Activated naive CD4-positive, alpha-beta T cell treated with anti-CD3 and anti-CD28 coated beads, Interleukin-2, amount 10 ng/mL, durations not matched to agents 7 days and 5 days (primary cell): ENCODE measurements at regions not wholly inside any gene's neighbourhood (a gene's known extent, or its start where the extent isn't known, plus 50 kb on each side); places are given as distances from the start of the nearest gene placed in this dataset.

Experiments used
- CTCF ChIA-PET: fragments of 350-600 bp; sonication (Branson Sonifier 250); formaldehyde crosslinking; loops from one replicate; lab custom pipeline; 2021; ENCODE audit warnings: antibody characterized with exemption; lab: Charles Lee
- DNase-seq: peaks from one replicate; pipeline ENCODE4 v3.0.0-alpha.2; 2020
- H3K27ac Mint-ChIP-seq: one replicate; pipeline ENCODE4 v1.8.0; 2021; ENCODE audit warnings: mild to moderate bottlenecking, moderate library complexity, mixed read lengths
- H3K27me3 Mint-ChIP-seq: one replicate; pipeline ENCODE4 v1.8.0; 2021; ENCODE audit warnings: mild to moderate bottlenecking, mixed read lengths
- H3K36me3 Mint-ChIP-seq: one replicate; pipeline ENCODE4 v1.8.0; 2021; ENCODE audit warnings: mixed read lengths
- H3K4me1 Mint-ChIP-seq: one replicate; pipeline ENCODE4 v1.8.0; 2021; ENCODE audit warnings: mixed read lengths
- H3K4me3 Mint-ChIP-seq: one replicate; pipeline ENCODE4 v1.8.0; 2021; ENCODE audit warnings: mild to moderate bottlenecking, moderate library complexity, mixed read lengths
- H3K9me3 Mint-ChIP-seq: one replicate; pipeline ENCODE4 v1.8.0; 2021; ENCODE audit warnings: mixed read lengths

DNA sequence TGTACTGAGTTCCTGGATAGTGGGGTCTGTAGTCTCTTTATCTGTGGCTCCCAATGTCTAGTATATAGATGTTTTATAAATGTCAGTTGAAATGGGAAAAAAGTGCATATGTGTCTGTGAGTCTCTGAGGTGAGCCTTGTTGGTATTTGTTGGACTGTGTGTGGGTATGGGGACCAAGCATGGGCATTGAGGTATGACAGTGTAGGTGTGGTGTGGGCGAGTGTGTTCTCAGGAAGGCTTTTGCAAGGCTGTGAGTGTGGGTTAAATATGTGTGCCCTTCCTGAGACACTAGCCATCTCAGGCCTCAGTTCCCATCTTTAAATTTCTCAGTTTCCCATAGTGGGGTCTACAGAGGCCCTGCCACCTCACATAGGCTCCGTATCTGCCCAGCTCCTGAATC, 440.2 kb upstream of the CCL2 start:
- no peak for DNase-seq
- CTCF ChIA-PET, result no interaction called here
- Mint-ChIP-seq H3K27ac (no peak overlapping the region), H3K4me1 (no peaks in the 10 kb centered on the region), H3K9me3 (no peaks in the 10 kb centered on the region), H3K4me3 (no peak overlapping the region), H3K36me3 (no peaks in the 10 kb centered on the region), H3K27me3 (no peaks in the 10 kb centered on the region)

DNA sequence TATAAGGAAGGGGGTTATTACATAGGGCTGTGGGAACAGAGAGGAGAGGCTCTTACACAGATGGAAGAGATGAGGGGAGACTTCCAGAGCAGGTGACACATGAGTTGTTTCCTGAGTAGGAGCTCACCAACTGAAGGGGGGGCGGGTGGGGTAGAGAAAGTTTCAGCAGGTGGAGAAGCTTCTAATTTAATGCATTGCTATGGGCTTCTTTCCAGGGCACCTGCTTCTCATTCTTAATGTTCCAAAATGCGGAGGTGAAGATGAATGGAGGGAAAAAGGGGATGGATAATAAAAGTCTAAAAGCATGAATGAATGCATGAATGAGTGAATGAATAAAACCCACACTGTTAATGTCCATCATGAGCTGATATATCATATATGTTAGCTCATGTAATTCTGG, 439.0 kb upstream of the CCL2 start:
- DNase-seq, result no peak
- Mint-ChIP-seq H3K9me3 (no peaks in the 10 kb centered on the region), H3K27ac (no peak overlapping the region), H3K4me1 (no peaks in the 10 kb centered on the region), H3K36me3 (no peaks in the 10 kb centered on the region), H3K4me3 (no peak overlapping the region), H3K27me3 (no peaks in the 10 kb centered on the region)
- CTCF ChIA-PET, result no interaction called here

DNA sequence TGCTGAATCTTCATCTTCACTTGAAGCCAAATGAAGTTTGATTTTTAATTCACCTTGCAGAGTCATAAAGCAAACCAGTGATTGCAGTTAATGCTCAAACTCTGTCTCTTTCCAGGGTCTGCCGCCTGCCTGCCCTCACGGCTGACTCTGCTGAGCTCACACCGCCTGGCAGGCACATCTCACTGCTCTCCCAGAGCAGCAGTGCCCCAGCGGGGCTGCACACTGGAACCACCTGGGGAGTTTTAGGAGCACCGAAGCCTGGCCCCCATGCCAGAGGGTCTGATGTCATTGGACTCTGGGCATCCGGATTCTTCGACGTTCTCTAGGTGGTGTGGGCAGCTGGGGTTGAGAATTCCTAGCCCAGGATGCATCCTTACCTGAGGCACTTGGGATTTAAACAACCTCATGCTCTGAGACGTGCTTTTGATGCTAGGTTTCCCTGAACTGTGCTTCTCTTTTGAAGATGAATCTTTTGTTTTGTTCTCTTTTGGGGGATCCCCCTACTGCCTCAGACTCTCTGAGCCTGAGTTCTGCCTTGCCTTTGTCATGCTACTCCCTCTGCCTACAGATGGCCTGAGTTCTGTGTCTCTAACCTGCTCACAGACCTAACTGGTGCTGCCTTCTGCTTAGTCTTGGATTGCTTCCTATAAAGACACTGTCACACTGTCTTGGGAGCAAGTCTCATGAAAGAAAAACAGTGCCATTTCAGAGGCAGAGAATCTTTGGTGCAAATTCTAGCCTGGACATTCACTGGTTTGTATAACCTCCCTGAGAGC, 438.1 kb upstream of the CCL2 start:
- CTCF ChIA-PET, result no interaction called here
- Mint-ChIP-seq H3K36me3 (no peaks in the 10 kb centered on the region), H3K4me1 (no peaks in the 10 kb centered on the region)

GRCh38 chr17:33819539-33819938, 435.5 kb upstream of the CCL2 start:
- H3K36me3 Mint-ChIP-seq, result no peaks in the 10 kb centered on the region
- H3K27ac Mint-ChIP-seq, result no peak overlapping the region
- H3K4me1 Mint-ChIP-seq, result no peaks in the 10 kb centered on the region
- no peaks in the 10 kb centered on the region for H3K27me3 Mint-ChIP-seq
- no peak for DNase-seq
- no peaks in the 10 kb centered on the region for H3K9me3 Mint-ChIP-seq
- CTCF ChIA-PET, result no interaction called here
- no peak overlapping the region for H3K4me3 Mint-ChIP-seq

More for the DNA sequence above, 438.1 kb upstream of the CCL2 start:
- Mint-ChIP-seq H3K27ac (no peak overlapping the region), H3K4me3 (no peak overlapping the region), H3K9me3 (no peaks in the 10 kb centered on the region), H3K27me3 (no peaks in the 10 kb centered on the region)
- DNase-seq, result no peak

DNA sequence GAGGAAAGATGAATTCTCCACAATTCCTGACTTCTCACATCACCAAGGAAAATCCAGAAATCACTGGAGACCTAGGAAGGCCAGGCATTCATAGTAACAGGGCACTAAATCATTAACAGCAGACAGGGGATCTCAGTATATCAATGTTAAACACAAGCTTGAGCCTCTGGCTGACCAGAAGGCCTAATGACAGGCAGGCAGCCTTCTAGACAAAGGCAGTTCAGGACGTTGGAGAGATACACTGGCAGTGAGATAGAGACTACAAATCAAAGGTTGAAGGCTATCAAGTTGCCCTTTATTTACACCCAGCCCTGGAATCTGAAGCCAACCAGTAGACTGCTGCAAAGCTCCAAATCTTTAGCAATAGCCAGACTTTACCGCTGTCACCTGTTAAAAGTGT, 422.8 kb upstream of the CCL2 start:
- Mint-ChIP-seq H3K4me3 (no peak overlapping the region), H3K27me3 (no peaks in the 10 kb centered on the region), H3K27ac (no peak overlapping the region), H3K4me1 (no peaks in the 10 kb centered on the region), H3K9me3 (no peaks in the 10 kb centered on the region), H3K36me3 (no peaks in the 10 kb centered on the region)
- CTCF ChIA-PET, result no interaction called here
- no peak for DNase-seq

DNA sequence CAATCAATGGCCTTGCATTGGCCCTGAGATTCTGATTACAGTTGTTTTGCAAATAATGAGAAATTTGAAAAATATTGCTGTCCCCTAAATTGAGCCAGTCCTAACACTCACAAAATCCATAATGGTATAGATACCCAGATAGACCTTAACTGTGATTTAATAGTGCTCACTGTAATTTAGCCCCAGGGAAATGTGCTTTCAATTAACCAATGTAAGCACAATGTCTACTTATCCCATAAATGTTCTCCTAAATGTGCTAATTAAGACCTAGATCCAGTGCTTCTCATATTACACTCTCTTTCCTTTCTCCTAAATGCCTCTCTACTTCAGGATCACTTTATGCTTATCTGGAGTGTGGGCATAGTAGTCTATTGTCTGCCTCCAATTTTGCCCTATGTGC, 417.8 kb upstream of the CCL2 start:
- CTCF ChIA-PET, result no interaction called here
- Mint-ChIP-seq H3K9me3 (no peaks in the 10 kb centered on the region), H3K4me1 (no peaks in the 10 kb centered on the region), H3K36me3 (no peaks in the 10 kb centered on the region), H3K4me3 (no peak overlapping the region), H3K27ac (no peak overlapping the region), H3K27me3 (no peaks in the 10 kb centered on the region)
- no peak for DNase-seq

- no peaks in the 10 kb centered on the region for H3K27me3 Mint-ChIP-seq
- CTCF ChIA-PET, result no interaction called here
- DNase-seq, result no peak
- H3K4me1 Mint-ChIP-seq, result no peaks in the 10 kb centered on the region
- H3K36me3 Mint-ChIP-seq, result no peaks in the 10 kb centered on the region
- no peak overlapping the region for H3K4me3 Mint-ChIP-seq
- no peaks in the 10 kb centered on the region for H3K9me3 Mint-ChIP-seq
- no peak overlapping the region for H3K27ac Mint-ChIP-seq
Observed at GRCh38 chr17:33838281-33838680, 416.8 kb upstream of the CCL2 start.

DNA sequence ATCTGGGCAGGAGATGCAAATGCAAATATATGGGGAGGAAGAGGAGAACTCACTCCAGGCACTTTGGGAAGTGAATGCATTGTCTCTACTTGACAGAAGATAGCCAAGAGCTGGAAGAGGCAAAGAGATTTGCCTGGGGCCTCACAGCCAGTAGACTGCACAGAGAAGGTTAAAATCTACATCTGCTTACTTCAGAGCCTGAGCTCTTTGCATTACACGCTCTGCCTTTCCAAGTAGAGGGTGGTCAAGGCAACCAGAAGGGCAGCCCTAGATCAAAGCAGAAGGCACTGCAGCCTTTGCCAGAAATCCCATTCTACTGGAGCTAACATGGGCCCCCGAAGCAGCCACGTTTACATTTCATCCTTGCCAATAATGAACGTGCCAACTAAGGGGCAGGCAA, 407.2 kb upstream of the CCL2 start:
- no peak overlapping the region for H3K27ac Mint-ChIP-seq
- DNase-seq, result no peak
- CTCF ChIA-PET, result no interaction called here
- H3K36me3 Mint-ChIP-seq, result no peaks in the 10 kb centered on the region
- H3K4me3 Mint-ChIP-seq, result no peak overlapping the region
- no peaks in the 10 kb centered on the region for H3K27me3 Mint-ChIP-seq
- no peaks in the 10 kb centered on the region for H3K4me1 Mint-ChIP-seq
- H3K9me3 Mint-ChIP-seq, result no peaks in the 10 kb centered on the region

GRCh38 chr17:33848433-33848832, 406.7 kb upstream of the CCL2 start:
- CTCF ChIA-PET, result no interaction called here
- DNase-seq, result no peak
- no peaks in the 10 kb centered on the region for H3K4me1 Mint-ChIP-seq
- no peaks in the 10 kb centered on the region for H3K36me3 Mint-ChIP-seq
- H3K4me3 Mint-ChIP-seq, result no peak overlapping the region
- H3K27ac Mint-ChIP-seq, result no peak overlapping the region
- H3K9me3 Mint-ChIP-seq, result no peaks in the 10 kb centered on the region
- no peaks in the 10 kb centered on the region for H3K27me3 Mint-ChIP-seq

- Mint-ChIP-seq H3K27me3 (peaks cover 4% of the 10 kb centered on the region), H3K4me3 (no peak overlapping the region), H3K9me3 (no peaks in the 10 kb centered on the region), H3K27ac (no peak overlapping the region), H3K36me3 (no peaks in the 10 kb centered on the region), H3K4me1 (no peaks in the 10 kb centered on the region)
- DNase-seq, result no peak
- CTCF ChIA-PET, result no interaction called here
Observed at GRCh38 chr17:33854596-33854995, 400.5 kb upstream of the CCL2 start.

DNA sequence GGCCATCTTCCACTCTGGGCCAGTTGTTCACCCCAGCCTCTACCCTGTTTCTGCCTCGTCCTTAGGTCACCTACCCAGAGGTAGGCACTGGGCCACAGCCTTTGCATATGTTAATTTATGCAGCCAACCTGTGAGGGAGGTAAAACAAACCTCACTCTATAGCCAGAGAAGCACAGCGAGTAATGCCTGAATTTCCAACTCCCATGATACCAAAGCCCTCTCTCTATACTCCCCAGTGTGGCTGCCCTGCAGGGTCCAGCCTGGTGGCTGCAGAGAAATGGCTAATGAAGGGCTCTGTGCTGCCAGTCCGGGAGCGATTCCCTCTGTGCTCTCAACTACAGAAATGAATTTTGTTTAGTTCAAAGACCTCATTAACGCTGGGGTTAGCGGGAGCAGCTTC, 397.0 kb upstream of the CCL2 start:
- no peak for DNase-seq
- no peaks in the 10 kb centered on the region for H3K4me1 Mint-ChIP-seq
- no peaks in the 10 kb centered on the region for H3K9me3 Mint-ChIP-seq
- H3K36me3 Mint-ChIP-seq, result no peaks in the 10 kb centered on the region
- H3K27ac Mint-ChIP-seq, result no peak overlapping the region
- H3K4me3 Mint-ChIP-seq, result no peak overlapping the region
- H3K27me3 Mint-ChIP-seq, result peaks cover 8% of the 10 kb centered on the region
- CTCF ChIA-PET, result no interaction called here

- H3K4me1 Mint-ChIP-seq, result no peaks in the 10 kb centered on the region
- CTCF ChIA-PET, result no interaction called here
Observed at GRCh38 chr17:33858682-33859081, 396.4 kb upstream of the CCL2 start.

DNA sequence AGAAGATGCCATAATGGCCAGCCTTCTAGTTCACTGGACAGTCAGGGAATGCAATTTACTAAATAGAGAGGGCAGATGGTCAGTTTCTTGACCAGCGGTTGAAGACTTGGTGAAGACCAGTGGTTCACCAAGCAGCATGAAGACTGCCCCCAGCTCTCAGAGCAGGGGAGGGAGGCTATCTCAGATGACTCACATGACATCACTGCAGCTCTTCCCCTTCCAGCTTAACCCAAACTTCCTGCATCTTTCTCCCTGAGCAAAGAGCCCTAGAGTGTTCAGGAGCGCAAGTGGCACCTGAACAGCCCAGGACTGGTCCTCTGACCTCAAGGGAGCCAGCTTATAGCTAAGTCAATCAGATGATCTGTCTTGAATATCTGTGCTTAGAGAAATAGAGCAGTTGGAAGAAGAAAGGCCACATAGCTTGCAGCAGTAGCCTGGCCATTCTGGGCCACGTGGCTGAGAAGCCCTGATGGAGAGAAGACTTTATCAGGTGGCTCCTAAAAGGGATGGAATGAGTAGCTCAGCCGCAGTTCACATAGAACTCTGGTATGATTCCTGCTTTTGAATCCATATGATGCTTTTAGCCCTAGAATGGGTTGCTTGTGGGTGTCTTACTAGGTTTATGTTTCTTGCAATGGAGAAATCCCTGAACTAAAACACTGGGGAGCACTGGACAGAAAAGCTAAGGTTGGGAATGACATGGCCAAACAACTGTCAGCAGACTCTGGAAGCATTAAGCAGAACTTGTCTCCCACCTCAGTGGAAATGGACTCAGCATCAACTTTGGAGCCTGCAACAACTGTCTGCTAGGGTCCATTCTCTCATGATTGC, 392.1 kb upstream of the CCL2 start:
- Mint-ChIP-seq H3K27ac (no peak overlapping the region), H3K4me3 (no peak overlapping the region), H3K4me1 (no peaks in the 10 kb centered on the region), H3K36me3 (no peaks in the 10 kb centered on the region), H3K27me3 (peaks cover 8% of the 10 kb centered on the region), H3K9me3 (no peaks in the 10 kb centered on the region)
- CTCF ChIA-PET, result no interaction called here
- no peak for DNase-seq

More at GRCh38 chr17:33858682-33859081, 396.4 kb upstream of the CCL2 start:
- H3K9me3 Mint-ChIP-seq, result no peaks in the 10 kb centered on the region
- no peak overlapping the region for H3K4me3 Mint-ChIP-seq
- H3K36me3 Mint-ChIP-seq, result no peaks in the 10 kb centered on the region
- H3K27me3 Mint-ChIP-seq, result peaks cover 8% of the 10 kb centered on the region
- no peak for DNase-seq
- no peak overlapping the region for H3K27ac Mint-ChIP-seq

GRCh38 chr17:33864758-33865229, 390.3 kb upstream of the CCL2 start:
- no peaks in the 10 kb centered on the region for H3K4me1 Mint-ChIP-seq
- H3K4me3 Mint-ChIP-seq, result no peak overlapping the region
- peaks cover 4% of the 10 kb centered on the region for H3K27me3 Mint-ChIP-seq
- no peak for DNase-seq
- CTCF ChIA-PET, result no interaction called here
- no peaks in the 10 kb centered on the region for H3K9me3 Mint-ChIP-seq
- H3K27ac Mint-ChIP-seq, result no peak overlapping the region
- H3K36me3 Mint-ChIP-seq, result no peaks in the 10 kb centered on the region

DNA sequence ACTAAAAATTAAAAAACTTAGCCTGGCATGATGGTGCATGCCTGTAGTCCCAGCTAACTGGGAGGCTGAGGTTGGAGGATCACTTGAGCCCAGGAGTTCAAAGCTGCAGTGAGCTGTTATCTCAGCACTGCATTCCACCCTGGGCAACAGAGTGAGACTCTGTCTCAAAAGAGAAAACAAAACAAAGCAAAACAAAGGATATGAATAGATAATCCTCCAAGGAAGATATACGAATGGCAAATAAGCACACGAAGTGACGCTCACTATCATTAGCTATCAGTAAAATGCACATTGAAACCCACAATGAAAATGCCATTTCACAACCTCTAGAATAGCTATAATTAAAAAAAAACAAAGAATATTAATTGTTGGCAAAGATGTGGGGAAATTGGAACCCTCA, 386.2 kb upstream of the CCL2 start:
- CTCF ChIA-PET, result no interaction called here
- Mint-ChIP-seq H3K4me1 (no peaks in the 10 kb centered on the region), H3K9me3 (no peaks in the 10 kb centered on the region), H3K27ac (no peak overlapping the region), H3K36me3 (no peaks in the 10 kb centered on the region), H3K27me3 (peaks cover 10% of the 10 kb centered on the region), H3K4me3 (no peak overlapping the region)
- DNase-seq, result no peak
